Activated B cell treated with CpG ODN at 0.5 μM for 24 hours (primary cell): ENCODE measurements at regions not wholly inside any gene's neighbourhood (a gene's known extent, or its start where the extent isn't known, plus 50 kb on each side); places are given as distances from the start of the nearest gene placed in this dataset.

Experiments
- ATAC-seq: fragments of 200-7000 bp; cut with Tn5 transposase; one replicate; pipeline ENCODE4 v1.10.0; 2021; ENCODE audit warnings: low read depth, mild to moderate bottlenecking, moderate library complexity
- CTCF ChIA-PET: fragments of 350-600 bp; sonication (Branson Sonifier 250); formaldehyde crosslinking; loops from one replicate; lab custom pipeline; 2021; ENCODE audit warnings: antibody characterized with exemption; lab: Charles Lee
- POLR2A ChIA-PET: fragments of 350-600 bp; sonication (Branson Sonifier 250); formaldehyde crosslinking; loops from one replicate; lab custom pipeline; 2021; ENCODE audit warnings: antibody characterized with exemption; lab: Charles Lee
- DNase-seq: peaks from one replicate; pipeline ENCODE4 v3.0.0; 2022
- H3K27ac Mint-ChIP-seq: one replicate; pipeline ENCODE4 v1.8.0; 2020; ENCODE audit warnings: mixed read lengths
- H3K27me3 Mint-ChIP-seq: one replicate; pipeline ENCODE4 v1.8.0; 2021; ENCODE audit warnings: mixed read lengths
- H3K36me3 Mint-ChIP-seq: one replicate; pipeline ENCODE4 v1.8.0; 2021; ENCODE audit warnings: low read depth, mixed read lengths
- H3K4me1 Mint-ChIP-seq: one replicate; pipeline ENCODE4 v1.8.0; 2021; ENCODE audit warnings: mixed read lengths
- H3K4me3 Mint-ChIP-seq: one replicate; pipeline ENCODE4 v1.8.0; 2020; ENCODE audit warnings: mild to moderate bottlenecking, mixed read lengths
- H3K9me3 Mint-ChIP-seq: one replicate; pipeline ENCODE4 v1.8.0; 2020; ENCODE audit warnings: mixed read lengths
- intact Hi-C: fragments of 100-400 bp; cut with micrococcal nuclease; formaldehyde crosslinking; loops from one replicate; pipeline ENCODE4 v1.15.1; 2024
- TF ChIP-seq, protein P1 (sequence below): fragments of 200-600 bp; IDR thresholded peaks from one replicate; pipeline ENCODE4 v1.8.0; 2022; ENCODE audit warnings: antibody characterized with exemption, mild to moderate bottlenecking

DNA sequence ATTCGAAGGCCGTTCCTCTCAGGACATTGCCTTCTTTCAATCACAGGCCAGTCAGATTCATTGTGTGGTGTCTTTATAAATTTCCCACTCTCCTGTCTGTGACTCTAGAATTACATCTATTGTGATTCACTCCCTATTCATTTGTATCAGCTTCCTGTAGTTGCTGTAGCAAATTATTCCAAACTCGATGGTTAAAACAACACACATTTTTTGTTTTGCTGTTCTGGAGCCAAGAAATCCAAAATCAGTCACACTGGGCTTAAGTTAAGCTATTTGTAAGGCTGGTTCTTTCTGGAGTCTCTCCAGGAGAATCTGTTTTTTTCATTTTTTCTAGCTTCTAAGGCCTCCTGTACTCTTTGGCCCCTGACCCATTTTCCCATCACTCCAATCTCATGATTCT lies 1487.0 kb upstream of the SLC10A2 start:
- ChIA-PET POLR2A (no interaction called here), CTCF (no interaction called here)
- Mint-ChIP-seq H3K4me3 (no peak overlapping the region), H3K27me3 (no peaks in the 10 kb centered on the region), H3K9me3 (peaks cover 3% of the 10 kb centered on the region), H3K4me1 (no peaks in the 10 kb centered on the region), H3K36me3 (no peaks in the 10 kb centered on the region), H3K27ac (no peak overlapping the region)
- intact Hi-C loops, result no loop called here
- TF ChIP-seq, protein P1, sequence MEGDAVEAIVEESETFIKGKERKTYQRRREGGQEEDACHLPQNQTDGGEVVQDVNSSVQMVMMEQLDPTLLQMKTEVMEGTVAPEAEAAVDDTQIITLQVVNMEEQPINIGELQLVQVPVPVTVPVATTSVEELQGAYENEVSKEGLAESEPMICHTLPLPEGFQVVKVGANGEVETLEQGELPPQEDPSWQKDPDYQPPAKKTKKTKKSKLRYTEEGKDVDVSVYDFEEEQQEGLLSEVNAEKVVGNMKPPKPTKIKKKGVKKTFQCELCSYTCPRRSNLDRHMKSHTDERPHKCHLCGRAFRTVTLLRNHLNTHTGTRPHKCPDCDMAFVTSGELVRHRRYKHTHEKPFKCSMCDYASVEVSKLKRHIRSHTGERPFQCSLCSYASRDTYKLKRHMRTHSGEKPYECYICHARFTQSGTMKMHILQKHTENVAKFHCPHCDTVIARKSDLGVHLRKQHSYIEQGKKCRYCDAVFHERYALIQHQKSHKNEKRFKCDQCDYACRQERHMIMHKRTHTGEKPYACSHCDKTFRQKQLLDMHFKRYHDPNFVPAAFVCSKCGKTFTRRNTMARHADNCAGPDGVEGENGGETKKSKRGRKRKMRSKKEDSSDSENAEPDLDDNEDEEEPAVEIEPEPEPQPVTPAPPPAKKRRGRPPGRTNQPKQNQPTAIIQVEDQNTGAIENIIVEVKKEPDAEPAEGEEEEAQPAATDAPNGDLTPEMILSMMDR, result no peak
- no peak for DNase-seq
- no peak for ATAC-seq

DNA sequence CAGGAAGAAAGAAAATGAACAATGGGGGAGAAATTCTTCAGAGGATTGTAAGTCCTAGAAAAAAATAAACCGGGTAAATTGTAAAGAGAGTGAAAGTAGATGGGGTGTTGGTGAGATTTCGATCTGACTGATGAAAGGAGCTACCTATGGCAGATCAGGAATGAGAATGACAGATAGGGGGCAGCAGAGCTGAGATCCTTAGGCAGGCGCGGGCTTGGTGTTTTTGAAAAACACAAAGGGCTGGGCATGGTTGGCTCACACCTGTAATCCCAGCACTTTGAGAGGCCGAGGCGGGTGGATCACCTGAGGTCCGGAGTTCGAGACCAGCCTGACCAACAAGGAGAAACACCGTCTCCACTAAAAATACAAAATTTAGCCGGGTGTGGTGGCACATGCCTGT lies 1468.6 kb upstream of the SLC10A2 start:
- ChIA-PET POLR2A (no interaction called here), CTCF (no interaction called here)
- Mint-ChIP-seq H3K4me3 (no peak overlapping the region), H3K27me3 (no peaks in the 10 kb centered on the region), H3K36me3 (no peaks in the 10 kb centered on the region), H3K9me3 (peaks cover 3% of the 10 kb centered on the region), H3K4me1 (no peaks in the 10 kb centered on the region), H3K27ac (no peak overlapping the region)
- intact Hi-C loops, result no loop called here
- TF ChIP-seq, protein P1, result no peak
- DNase-seq (no peak), ATAC-seq (no peak)

DNA sequence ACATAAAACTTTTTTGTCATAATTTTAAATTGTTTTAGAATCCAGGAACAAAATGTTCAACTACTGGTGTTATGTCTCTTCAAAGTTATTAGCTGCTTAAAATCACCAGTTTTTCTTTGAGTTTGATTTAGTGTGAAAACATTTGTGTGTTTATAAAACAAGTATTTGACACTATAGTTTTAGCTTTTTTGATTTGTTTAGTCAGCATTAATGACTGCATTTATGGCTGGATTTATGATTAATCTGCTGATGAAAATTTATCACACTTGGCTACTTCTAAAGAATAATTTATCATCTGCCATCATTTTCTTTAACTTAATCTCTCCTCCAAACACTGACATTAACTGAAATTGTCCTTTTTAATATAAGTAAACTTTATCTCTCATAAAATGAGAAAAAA lies 1465.9 kb upstream of the SLC10A2 start:
- Mint-ChIP-seq H3K9me3 (peaks cover 3% of the 10 kb centered on the region), H3K36me3 (no peaks in the 10 kb centered on the region), H3K4me3 (no peak overlapping the region), H3K27ac (no peak overlapping the region), H3K27me3 (no peaks in the 10 kb centered on the region), H3K4me1 (no peaks in the 10 kb centered on the region)
- no peak for ATAC-seq
- no peak for DNase-seq
- POLR2A ChIA-PET, result no interaction called here
- TF ChIP-seq, protein P1, result no peak
- CTCF ChIA-PET, result no interaction called here
- intact Hi-C loops, result no loop called here

DNA sequence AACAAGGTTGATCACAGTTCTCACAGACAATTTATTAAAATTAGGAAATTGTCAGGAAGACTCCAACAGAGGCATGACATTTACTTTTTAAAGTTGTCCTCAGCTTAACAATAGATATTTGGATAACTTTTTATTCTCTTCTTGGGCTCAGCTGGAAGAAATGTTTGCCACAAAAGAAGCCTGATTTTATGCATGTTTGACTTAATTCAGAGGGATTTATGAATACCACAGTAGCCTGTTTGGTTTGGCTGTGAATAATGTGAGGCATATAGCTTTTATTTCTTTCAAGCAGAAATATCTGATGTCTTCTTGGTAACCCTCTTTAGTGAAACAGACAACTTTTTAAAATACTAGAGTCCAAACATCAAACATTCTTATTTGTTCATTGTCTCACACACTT lies 1464.5 kb upstream of the SLC10A2 start:
- Mint-ChIP-seq H3K27me3 (no peaks in the 10 kb centered on the region), H3K36me3 (no peaks in the 10 kb centered on the region), H3K4me3 (no peak overlapping the region), H3K9me3 (peaks cover 3% of the 10 kb centered on the region), H3K27ac (no peak overlapping the region), H3K4me1 (no peaks in the 10 kb centered on the region)
- DNase-seq (no peak), ATAC-seq (no peak)
- CTCF ChIA-PET, result no interaction called here
- intact Hi-C loops, result no loop called here
- TF ChIP-seq, protein P1, result no peak
- POLR2A ChIA-PET, result no interaction called here

DNA sequence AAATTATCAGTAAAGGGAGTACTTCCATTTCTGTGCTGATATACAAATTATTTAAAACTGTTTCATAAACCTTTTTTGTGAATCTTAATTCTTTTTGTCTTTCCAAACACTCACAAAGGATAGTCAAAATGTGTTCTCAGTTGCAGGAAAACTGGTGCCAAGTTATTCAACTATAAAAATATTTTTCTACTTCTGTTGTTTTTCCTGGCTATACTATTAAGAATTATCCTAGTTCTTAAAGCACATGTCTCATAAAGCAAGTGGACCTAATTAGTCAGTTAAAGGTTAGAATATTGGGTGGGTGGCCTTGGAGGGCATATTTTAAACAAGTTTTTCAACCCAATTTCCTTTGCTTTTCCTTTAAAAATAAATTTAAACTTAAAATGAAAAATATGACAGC lies 1460.3 kb upstream of the SLC10A2 start:
- Mint-ChIP-seq H3K36me3 (no peaks in the 10 kb centered on the region), H3K4me3 (no peak overlapping the region), H3K27me3 (no peaks in the 10 kb centered on the region), H3K9me3 (peaks cover 2% of the 10 kb centered on the region), H3K27ac (no peak overlapping the region), H3K4me1 (no peaks in the 10 kb centered on the region)
- ATAC-seq (no peak), DNase-seq (no peak)
- TF ChIP-seq, protein P1, result no peak
- POLR2A ChIA-PET, result no interaction called here
- intact Hi-C loops, result no loop called here
- CTCF ChIA-PET, result no interaction called here
